HG02610 (cell line): ENCODE measurements at regions not wholly inside any gene's neighbourhood (a gene's known extent, or its start where the extent isn't known, plus 50 kb on each side); places are given as distances from the start of the nearest gene placed in this dataset.
"Not testable (repeated sequence)": the region's sequence is repeated elsewhere in the genome, so short reads cannot be mapped to it uniquely, and the experiment has no call there.

ENCODE experiments used
- ATAC-seq: cut with Tn5 transposase; IDR thresholded peaks from one replicate; pipeline ENCODE4 v1.9.1; 2021; ENCODE audit warnings: mild to moderate bottlenecking, moderate library complexity; ENCODE audit not compliant: unreplicated experiment

GRCh38 chr20:17891131-17891530 lies 77.5 kb downstream of the SNX5 start:
- not testable (repeated sequence) for ATAC-seq

- no peak for ATAC-seq
These were observed 78.3 kb downstream of the SNX5 start for GRCh38 chr20:17890330-17890729.

- no peak for ATAC-seq
These were observed 79.4 kb downstream of the SNX5 start for GRCh38 chr20:17889226-17889625.

- ATAC-seq: no peak
These were observed 80.5 kb downstream of the SNX5 start for GRCh38 chr20:17888044-17888443.

- ATAC-seq: no peak
These were observed 81.1 kb downstream of the SNX5 start for GRCh38 chr20:17887331-17888030.

- ATAC-seq: no peak
These were observed 83.0 kb downstream of the SNX5 start for GRCh38 chr20:17885544-17885943.

- ATAC-seq: no peak
These were observed 83.5 kb downstream of the SNX5 start for GRCh38 chr20:17885076-17885475.

GRCh38 chr20:17884307-17885003 lies 84.1 kb downstream of the SNX5 start:
- no peak for ATAC-seq

GRCh38 chr20:17883592-17884306 lies 84.8 kb downstream of the SNX5 start:
- ATAC-seq: no peak

GRCh38 chr20:17882834-17883591 lies 85.6 kb downstream of the SNX5 start:
- ATAC-seq: no peak

- ATAC-seq: no peak
These were observed 86.3 kb downstream of the SNX5 start for GRCh38 chr20:17882065-17882833.

- no peak for ATAC-seq
These were observed 86.9 kb downstream of the SNX5 start for GRCh38 chr20:17881741-17882064.

- ATAC-seq: no peak
These were observed 89.5 kb downstream of the SNX5 start for GRCh38 chr20:17878912-17879602.

- ATAC-seq: no peak
These were observed 90.3 kb downstream of the SNX5 start for GRCh38 chr20:17878069-17878911.

- ATAC-seq: no peak
These were observed 92.6 kb downstream of the SNX5 start for GRCh38 chr20:17875981-17876385.

- no peak for ATAC-seq
These were observed 93.3 kb downstream of the SNX5 start for GRCh38 chr20:17875106-17875980.

GRCh38 chr20:17874271-17875105 lies 94.1 kb downstream of the SNX5 start:
- no peak for ATAC-seq
